HL-60 (cell line): ENCODE measurements at regions not wholly inside any gene's neighbourhood (a gene's known extent, or its start where the extent isn't known, plus 50 kb on each side); places are given as distances from the start of the nearest gene placed in this dataset.

Experiments
- DNase-seq, 2 experiments: peaks; one replicate each; pipeline ENCODE4 v3.0.0-alpha.2; 2010 to 2020; ENCODE audit warnings: low read depth in 1 of 2, low spot score in 1 of 2
- H3K27ac ChIP-seq: fragments of 250-450 bp; sonication (Bioruptor Pico); replicated peaks from 2 replicates; pipeline ENCODE4 v1.5.1; 2020; ENCODE audit warnings: mild to moderate bottlenecking, moderate library complexity
- H3K27me3 ChIP-seq: fragments of 250-450 bp; sonication (Bioruptor Pico); 2 replicates; pipeline ENCODE4 v1.5.1; 2021; ENCODE audit warnings: mild to moderate bottlenecking, moderate library complexity; ENCODE audit not compliant: insufficient read depth, poor library complexity, severe bottlenecking
- H3K4me3 ChIP-seq: replicated peaks from 2 replicates; pipeline ENCODE4 v1.5.1; 2011; ENCODE audit warnings: mild to moderate bottlenecking, control low read depth, low read length; ENCODE audit not compliant: insufficient read depth
- GABPA ChIP-seq: IDR thresholded peaks from 2 replicates; pipeline ENCODE4 v1.6.1; 2012; ENCODE audit warnings: low read depth
- POLR2AphosphoS5 ChIP-seq: IDR thresholded peaks from 2 replicates; pipeline ENCODE4 v1.6.1; 2012; ENCODE audit warnings: low read depth
- SPI1 ChIP-seq: IDR thresholded peaks from 2 replicates; pipeline ENCODE4 v1.6.1; 2012; ENCODE audit warnings: low read depth, mild to moderate bottlenecking, borderline replicate concordance
- TF ChIP-seq, protein P1 (sequence below): IDR thresholded peaks from one replicate; pipeline ENCODE4 v1.5.1; 2011; ENCODE audit warnings: low read length, control low read depth, inconsistent platforms; ENCODE audit not compliant: insufficient read depth
- TF ChIP-seq, protein P2 (sequence below): IDR thresholded peaks from 2 replicates; pipeline ENCODE4 v1.6.1; 2012; ENCODE audit warnings: low read depth; ENCODE audit not compliant: insufficient replicate concordance

DNA sequence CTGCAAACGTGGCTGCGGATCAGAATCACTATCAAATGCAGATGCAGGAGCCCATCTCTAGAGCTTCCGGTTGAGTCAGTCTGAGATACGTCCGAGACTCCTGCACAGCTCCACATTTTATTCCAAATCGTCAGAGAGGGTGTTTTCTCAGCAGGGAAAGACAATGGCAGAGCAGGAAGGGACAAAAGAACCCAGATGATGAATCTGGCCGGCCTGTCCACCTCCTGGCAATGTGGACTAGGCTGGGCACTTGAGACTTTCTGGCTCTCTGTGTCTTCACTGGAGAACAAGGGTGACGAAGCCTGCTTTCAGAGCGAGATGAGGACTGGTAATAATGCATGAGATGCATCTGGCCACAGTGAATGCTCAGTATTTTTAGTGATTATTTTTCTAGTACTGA, 255.9 kb upstream of the MYT1L start:
- DNase-seq, result no peak
- Histone ChIP-seq H3K27ac (no peak overlapping the region), H3K4me3 (no peak overlapping the region), H3K27me3 (no peaks in the 10 kb centered on the region)
- no peak for TF ChIP-seq POLR2AphosphoS5
- no peak for TF ChIP-seq SPI1
- TF ChIP-seq, protein P1, sequence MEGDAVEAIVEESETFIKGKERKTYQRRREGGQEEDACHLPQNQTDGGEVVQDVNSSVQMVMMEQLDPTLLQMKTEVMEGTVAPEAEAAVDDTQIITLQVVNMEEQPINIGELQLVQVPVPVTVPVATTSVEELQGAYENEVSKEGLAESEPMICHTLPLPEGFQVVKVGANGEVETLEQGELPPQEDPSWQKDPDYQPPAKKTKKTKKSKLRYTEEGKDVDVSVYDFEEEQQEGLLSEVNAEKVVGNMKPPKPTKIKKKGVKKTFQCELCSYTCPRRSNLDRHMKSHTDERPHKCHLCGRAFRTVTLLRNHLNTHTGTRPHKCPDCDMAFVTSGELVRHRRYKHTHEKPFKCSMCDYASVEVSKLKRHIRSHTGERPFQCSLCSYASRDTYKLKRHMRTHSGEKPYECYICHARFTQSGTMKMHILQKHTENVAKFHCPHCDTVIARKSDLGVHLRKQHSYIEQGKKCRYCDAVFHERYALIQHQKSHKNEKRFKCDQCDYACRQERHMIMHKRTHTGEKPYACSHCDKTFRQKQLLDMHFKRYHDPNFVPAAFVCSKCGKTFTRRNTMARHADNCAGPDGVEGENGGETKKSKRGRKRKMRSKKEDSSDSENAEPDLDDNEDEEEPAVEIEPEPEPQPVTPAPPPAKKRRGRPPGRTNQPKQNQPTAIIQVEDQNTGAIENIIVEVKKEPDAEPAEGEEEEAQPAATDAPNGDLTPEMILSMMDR, result no peak
- TF ChIP-seq, protein P2, sequence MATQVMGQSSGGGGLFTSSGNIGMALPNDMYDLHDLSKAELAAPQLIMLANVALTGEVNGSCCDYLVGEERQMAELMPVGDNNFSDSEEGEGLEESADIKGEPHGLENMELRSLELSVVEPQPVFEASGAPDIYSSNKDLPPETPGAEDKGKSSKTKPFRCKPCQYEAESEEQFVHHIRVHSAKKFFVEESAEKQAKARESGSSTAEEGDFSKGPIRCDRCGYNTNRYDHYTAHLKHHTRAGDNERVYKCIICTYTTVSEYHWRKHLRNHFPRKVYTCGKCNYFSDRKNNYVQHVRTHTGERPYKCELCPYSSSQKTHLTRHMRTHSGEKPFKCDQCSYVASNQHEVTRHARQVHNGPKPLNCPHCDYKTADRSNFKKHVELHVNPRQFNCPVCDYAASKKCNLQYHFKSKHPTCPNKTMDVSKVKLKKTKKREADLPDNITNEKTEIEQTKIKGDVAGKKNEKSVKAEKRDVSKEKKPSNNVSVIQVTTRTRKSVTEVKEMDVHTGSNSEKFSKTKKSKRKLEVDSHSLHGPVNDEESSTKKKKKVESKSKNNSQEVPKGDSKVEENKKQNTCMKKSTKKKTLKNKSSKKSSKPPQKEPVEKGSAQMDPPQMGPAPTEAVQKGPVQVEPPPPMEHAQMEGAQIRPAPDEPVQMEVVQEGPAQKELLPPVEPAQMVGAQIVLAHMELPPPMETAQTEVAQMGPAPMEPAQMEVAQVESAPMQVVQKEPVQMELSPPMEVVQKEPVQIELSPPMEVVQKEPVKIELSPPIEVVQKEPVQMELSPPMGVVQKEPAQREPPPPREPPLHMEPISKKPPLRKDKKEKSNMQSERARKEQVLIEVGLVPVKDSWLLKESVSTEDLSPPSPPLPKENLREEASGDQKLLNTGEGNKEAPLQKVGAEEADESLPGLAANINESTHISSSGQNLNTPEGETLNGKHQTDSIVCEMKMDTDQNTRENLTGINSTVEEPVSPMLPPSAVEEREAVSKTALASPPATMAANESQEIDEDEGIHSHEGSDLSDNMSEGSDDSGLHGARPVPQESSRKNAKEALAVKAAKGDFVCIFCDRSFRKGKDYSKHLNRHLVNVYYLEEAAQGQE, result no peak
- TF ChIP-seq GABPA, result no peak

DNA sequence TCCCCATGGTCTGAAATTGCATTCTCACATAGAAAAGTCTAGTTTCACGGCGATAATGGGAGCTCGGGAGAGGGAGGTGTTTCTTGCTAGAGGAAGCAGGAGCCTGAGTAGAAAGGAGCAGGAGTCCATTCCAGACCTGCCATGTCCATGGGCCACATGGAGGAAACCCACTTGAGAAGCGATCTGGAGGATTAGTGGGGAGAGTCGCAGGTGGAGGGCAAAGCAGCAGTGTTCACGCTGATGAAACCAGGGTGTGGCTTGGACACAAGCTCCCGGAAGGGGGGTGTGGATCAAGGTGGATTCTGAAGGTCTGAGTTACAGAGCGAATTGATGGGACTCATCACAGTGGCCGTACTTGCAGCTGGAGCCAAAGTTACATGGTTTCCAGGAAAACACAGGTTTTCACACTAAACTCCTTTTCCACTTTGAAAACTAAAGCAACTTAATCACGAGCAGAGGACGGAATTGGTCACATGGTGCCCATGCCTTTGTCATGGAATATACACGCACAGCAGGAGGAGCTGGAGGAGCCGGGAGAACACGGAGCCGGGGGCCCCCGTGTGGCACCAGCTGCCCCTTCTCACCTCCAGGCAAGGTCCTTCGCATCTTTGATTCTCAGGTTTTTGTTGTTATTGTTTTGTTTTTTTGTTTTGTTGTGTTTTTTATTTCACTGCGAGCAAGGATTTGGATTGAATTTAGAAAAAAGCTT, 255.1 kb upstream of the MYT1L start:
- Histone ChIP-seq H3K27me3 (no peaks in the 10 kb centered on the region), H3K4me3 (no peak overlapping the region), H3K27ac (no peak overlapping the region)
- TF ChIP-seq, protein P1, result no peak
- no peak for TF ChIP-seq GABPA
- no peak for TF ChIP-seq POLR2AphosphoS5
- no peak for TF ChIP-seq SPI1
- TF ChIP-seq, protein P2, result no peak
- no peak for DNase-seq

DNA sequence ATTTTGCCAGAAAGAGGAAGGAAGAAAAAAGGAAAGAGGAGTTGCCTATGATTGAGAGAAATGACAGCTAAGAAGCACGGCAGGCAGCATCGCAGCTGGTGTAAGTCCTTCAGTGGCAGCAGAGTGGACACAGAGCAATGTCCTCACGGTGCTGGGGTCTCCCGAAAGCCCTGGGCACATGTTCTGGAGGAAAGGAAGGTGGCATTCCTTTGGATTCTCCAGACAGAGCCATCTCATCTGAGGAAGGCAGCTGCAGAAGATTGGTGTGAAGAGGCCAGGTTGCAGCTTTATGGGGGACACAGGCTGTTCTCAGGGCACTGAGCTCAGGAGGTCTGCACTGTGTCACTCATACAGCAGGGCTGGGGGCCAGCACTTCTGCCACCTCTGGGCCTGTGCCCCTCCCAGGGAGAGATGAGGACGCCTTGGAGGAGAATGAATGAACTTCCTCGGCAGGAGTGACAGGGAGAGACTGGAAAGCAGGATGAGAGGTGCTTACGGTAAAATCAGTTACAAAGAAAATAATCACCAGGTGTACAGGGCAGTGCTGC, 252.0 kb upstream of the MYT1L start:
- H3K4me3 ChIP-seq, result no peak overlapping the region
- DNase-seq, result no peak
- TF ChIP-seq GABPA, result no peak
- no peak for TF ChIP-seq SPI1
- no peak for TF ChIP-seq POLR2AphosphoS5
- TF ChIP-seq, protein P1, result no peak
- TF ChIP-seq, protein P2, result no peak
- H3K27me3 ChIP-seq, result no peaks in the 10 kb centered on the region
- no peak overlapping the region for H3K27ac ChIP-seq
